Liver (tissue), 3 donors: ENCODE measurements at regions not wholly inside any gene's neighbourhood (a gene's known extent, or its start where the extent isn't known, plus 50 kb on each side); places are given as distances from the start of the nearest gene placed in this dataset.

ENCODE experiments used
- GABPA ChIP-seq, 2 donors: IDR thresholded peaks in 1 of 2; conservative IDR thresholded peaks in 1 of 2; 2 replicates each; pipeline ENCODE4 v1.6.1; 2016; ENCODE audit warnings: antibody characterized with exemption in 2 of 2, mild to moderate bottlenecking in 1 of 2, moderate library complexity in 1 of 2
- JUND ChIP-seq, 2 donors: IDR thresholded peaks; 2 replicates each; pipeline ENCODE4 v1.6.1; 2016; ENCODE audit warnings: antibody characterized with exemption in 2 of 2
- YY1 ChIP-seq: IDR thresholded peaks from 2 replicates; pipeline ENCODE4 v1.6.1; 2016; ENCODE audit warnings: antibody characterized with exemption, mild to moderate bottlenecking
- TF ChIP-seq, protein P1 (sequence below): fragments of 150-350 bp; IDR thresholded peaks from 2 replicates; pipeline ENCODE4 v1.5.1; 2017; ENCODE audit warnings: improper control_type of control experiment, low read depth, low read length; ENCODE audit not compliant: missing input control
- TF ChIP-seq, protein P2 (sequence below): IDR thresholded peaks from 2 replicates; pipeline ENCODE4 v1.6.1; 2016; ENCODE audit warnings: antibody characterized with exemption
- TF ChIP-seq, protein P3 (sequence below): IDR thresholded peaks from 2 replicates; pipeline ENCODE4 v1.6.1; 2016; ENCODE audit warnings: antibody characterized with exemption, mild to moderate bottlenecking
- TF ChIP-seq, protein P4 (sequence below): IDR thresholded peaks from 2 replicates; pipeline ENCODE4 v1.6.1; 2016; ENCODE audit warnings: antibody characterized with exemption
- donor health status: healthy.
- donor health status: healthy.

DNA sequence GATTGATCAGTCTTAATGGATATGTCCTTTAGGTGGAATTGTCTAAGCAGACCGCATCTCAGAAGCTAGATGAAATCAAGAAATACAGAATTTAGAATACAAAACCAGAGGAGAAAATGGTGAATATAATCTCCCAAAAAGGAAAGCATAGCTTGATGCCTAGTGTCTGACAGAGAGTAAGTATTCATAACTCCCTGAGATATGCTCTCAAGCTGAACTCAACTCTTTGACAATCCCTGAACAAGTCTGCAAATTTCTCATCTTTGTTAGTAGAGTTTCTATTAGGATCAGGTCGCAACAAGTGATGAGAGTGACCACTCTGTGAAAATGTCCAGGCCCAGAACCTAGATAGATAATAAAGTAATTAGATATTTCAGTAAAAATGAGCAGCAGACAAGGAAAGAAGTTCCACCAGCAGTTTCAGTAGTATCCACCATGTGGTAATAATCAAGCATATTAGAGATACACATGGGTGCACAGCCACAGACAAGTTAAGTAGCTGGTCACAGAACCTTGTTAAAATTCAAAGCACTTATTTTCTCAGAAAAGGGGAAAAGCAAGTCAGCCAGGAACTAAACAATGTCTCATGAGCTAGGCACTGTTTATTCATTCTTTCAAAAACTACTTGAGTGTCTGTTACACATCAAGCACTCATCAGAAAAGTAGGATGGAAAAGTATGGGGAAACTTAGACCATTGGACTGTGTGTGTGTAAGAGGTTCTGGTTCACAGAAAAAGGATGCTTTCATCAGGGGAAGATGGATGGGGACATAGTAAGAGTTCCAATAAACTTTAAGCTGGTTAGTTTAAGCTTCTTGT is 481.5 kb upstream of the TUSC1 start:
- TF ChIP-seq, protein P1, sequence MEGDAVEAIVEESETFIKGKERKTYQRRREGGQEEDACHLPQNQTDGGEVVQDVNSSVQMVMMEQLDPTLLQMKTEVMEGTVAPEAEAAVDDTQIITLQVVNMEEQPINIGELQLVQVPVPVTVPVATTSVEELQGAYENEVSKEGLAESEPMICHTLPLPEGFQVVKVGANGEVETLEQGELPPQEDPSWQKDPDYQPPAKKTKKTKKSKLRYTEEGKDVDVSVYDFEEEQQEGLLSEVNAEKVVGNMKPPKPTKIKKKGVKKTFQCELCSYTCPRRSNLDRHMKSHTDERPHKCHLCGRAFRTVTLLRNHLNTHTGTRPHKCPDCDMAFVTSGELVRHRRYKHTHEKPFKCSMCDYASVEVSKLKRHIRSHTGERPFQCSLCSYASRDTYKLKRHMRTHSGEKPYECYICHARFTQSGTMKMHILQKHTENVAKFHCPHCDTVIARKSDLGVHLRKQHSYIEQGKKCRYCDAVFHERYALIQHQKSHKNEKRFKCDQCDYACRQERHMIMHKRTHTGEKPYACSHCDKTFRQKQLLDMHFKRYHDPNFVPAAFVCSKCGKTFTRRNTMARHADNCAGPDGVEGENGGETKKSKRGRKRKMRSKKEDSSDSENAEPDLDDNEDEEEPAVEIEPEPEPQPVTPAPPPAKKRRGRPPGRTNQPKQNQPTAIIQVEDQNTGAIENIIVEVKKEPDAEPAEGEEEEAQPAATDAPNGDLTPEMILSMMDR, result no peak
- TF ChIP-seq, protein P2, sequence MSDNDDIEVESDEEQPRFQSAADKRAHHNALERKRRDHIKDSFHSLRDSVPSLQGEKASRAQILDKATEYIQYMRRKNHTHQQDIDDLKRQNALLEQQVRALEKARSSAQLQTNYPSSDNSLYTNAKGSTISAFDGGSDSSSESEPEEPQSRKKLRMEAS, result no peak
- TF ChIP-seq, protein P3, sequence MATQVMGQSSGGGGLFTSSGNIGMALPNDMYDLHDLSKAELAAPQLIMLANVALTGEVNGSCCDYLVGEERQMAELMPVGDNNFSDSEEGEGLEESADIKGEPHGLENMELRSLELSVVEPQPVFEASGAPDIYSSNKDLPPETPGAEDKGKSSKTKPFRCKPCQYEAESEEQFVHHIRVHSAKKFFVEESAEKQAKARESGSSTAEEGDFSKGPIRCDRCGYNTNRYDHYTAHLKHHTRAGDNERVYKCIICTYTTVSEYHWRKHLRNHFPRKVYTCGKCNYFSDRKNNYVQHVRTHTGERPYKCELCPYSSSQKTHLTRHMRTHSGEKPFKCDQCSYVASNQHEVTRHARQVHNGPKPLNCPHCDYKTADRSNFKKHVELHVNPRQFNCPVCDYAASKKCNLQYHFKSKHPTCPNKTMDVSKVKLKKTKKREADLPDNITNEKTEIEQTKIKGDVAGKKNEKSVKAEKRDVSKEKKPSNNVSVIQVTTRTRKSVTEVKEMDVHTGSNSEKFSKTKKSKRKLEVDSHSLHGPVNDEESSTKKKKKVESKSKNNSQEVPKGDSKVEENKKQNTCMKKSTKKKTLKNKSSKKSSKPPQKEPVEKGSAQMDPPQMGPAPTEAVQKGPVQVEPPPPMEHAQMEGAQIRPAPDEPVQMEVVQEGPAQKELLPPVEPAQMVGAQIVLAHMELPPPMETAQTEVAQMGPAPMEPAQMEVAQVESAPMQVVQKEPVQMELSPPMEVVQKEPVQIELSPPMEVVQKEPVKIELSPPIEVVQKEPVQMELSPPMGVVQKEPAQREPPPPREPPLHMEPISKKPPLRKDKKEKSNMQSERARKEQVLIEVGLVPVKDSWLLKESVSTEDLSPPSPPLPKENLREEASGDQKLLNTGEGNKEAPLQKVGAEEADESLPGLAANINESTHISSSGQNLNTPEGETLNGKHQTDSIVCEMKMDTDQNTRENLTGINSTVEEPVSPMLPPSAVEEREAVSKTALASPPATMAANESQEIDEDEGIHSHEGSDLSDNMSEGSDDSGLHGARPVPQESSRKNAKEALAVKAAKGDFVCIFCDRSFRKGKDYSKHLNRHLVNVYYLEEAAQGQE, result no peak
- TF ChIP-seq JUND (IDR thresholded peaks at IDR 0.05) (no peak), YY1 (no peak), GABPA (IDR thresholded peaks at IDR 0.05 in 1 of 2, conservative IDR thresholded peaks at IDR 0.05 in 1 of 2) (no peak)
- TF ChIP-seq, protein P4, sequence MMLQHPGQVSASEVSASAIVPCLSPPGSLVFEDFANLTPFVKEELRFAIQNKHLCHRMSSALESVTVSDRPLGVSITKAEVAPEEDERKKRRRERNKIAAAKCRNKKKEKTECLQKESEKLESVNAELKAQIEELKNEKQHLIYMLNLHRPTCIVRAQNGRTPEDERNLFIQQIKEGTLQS, result no peak
